ENCODE measurements at regions not wholly inside any gene's neighbourhood (a gene's known extent, or its start where the extent isn't known, plus 50 kb on each side); places are given as distances from the start of the nearest gene placed in this dataset.

- peak; percentile 47 for DNase-seq
- peak; percentile 60 for TF ChIP-seq CTCF (IDR thresholded peaks at IDR 0.05; ENCODE audit: low read depth, low read length)
These were observed 112.5 kb upstream of the ATP6AP2 start for GRCh38 chrX:40468033-40468846.

GRCh38 chrX:40467454-40467853, 113.3 kb upstream of the ATP6AP2 start:
- H3K4me1 ChIP-seq, result peaks cover 13% of the 10 kb centered on the region
- H3K4me3 ChIP-seq (ENCODE audit: low read depth, low read length), result no peak overlapping the region
- no peaks in the 10 kb centered on the region for H3K27me3 ChIP-seq
- H3K36me3 ChIP-seq, result no peaks in the 10 kb centered on the region
- no peak for DNase-seq
- no peak for TF ChIP-seq CTCF (IDR thresholded peaks at IDR 0.05; ENCODE audit: low read depth, low read length)
- H3K9me3 ChIP-seq, result no peaks in the 10 kb centered on the region

More at GRCh38 chrX:40468033-40468846, 112.5 kb upstream of the ATP6AP2 start:
- Histone ChIP-seq H3K4me3 (ENCODE audit: low read depth, low read length) (no peak overlapping the region), H3K9me3 (no peaks in the 10 kb centered on the region), H3K4me1 (peaks cover 15% of the 10 kb centered on the region), H3K36me3 (no peaks in the 10 kb centered on the region), H3K27me3 (no peaks in the 10 kb centered on the region)

- Histone ChIP-seq H3K27me3 (no peaks in the 10 kb centered on the region), H3K4me3 (ENCODE audit: low read depth, low read length) (no peak overlapping the region), H3K4me1 (peaks cover 4% of the 10 kb centered on the region), H3K36me3 (no peaks in the 10 kb centered on the region), H3K9me3 (no peaks in the 10 kb centered on the region)
- DNase-seq, result peak; percentile 39
- no peak for TF ChIP-seq CTCF (IDR thresholded peaks at IDR 0.05; ENCODE audit: low read depth, low read length)
These were observed 114.8 kb upstream of the ATP6AP2 start for GRCh38 chrX:40465735-40466551.

- DNase-seq, result no peak
- Histone ChIP-seq H3K36me3 (no peaks in the 10 kb centered on the region), H3K27me3 (no peaks in the 10 kb centered on the region), H3K4me1 (peaks cover 4% of the 10 kb centered on the region), H3K9me3 (no peaks in the 10 kb centered on the region), H3K4me3 (ENCODE audit: low read depth, low read length) (no peak overlapping the region)
- TF ChIP-seq CTCF (IDR thresholded peaks at IDR 0.05; ENCODE audit: low read depth, low read length), result no peak
These were observed 118.0 kb upstream of the ATP6AP2 start for GRCh38 chrX:40462795-40463194.

- H3K36me3 ChIP-seq, result no peaks in the 10 kb centered on the region
- no peaks in the 10 kb centered on the region for H3K9me3 ChIP-seq
- no peak for TF ChIP-seq CTCF (IDR thresholded peaks at IDR 0.05; ENCODE audit: low read depth, low read length)
- DNase-seq, result no peak
- no peak overlapping the region for H3K4me3 ChIP-seq (ENCODE audit: low read depth, low read length)
- peaks cover 4% of the 10 kb centered on the region for H3K4me1 ChIP-seq
- no peaks in the 10 kb centered on the region for H3K27me3 ChIP-seq
These were observed 119.8 kb upstream of the ATP6AP2 start for GRCh38 chrX:40460926-40461325.

Data from BE2C (cell line).